GM12878 (cell line): ENCODE measurements at regions not wholly inside any gene's neighbourhood (a gene's known extent, or its start where the extent isn't known, plus 50 kb on each side); places are given as distances from the start of the nearest gene placed in this dataset.

Experiments
- ATAC-seq: fragments of 200-7000 bp; cut with Tn5 transposase; 3 replicates; pipeline ENCODE4 v1.9.1; 2020; ENCODE audit warnings: mild to moderate bottlenecking, moderate library complexity
- BruUV-seq: library from RNA; stranded (reverse); fragments of 400-500 nt; replicated peaks from 2 replicates; lab custom pipeline; 2021; lab: Mats Ljungman, UMichigan
- CTCF ChIA-PET: fragments of 300-600 bp; sonication (Branson Sonifier 250); formaldehyde crosslinking; extraction: SDS; loops from one replicate; lab custom pipeline; 2021; ENCODE audit warnings: inconsistent platforms; lab: Yijun Ruan, JAX
- POLR2A ChIA-PET: fragments of 350-600 bp; formaldehyde crosslinking; extraction: SDS; loops from one replicate; lab custom pipeline; 2021; ENCODE audit warnings: inconsistent platforms; lab: Charles Lee
- RAD21 ChIA-PET: fragments of 300-600 bp; sonication (Branson Sonifier 250); formaldehyde crosslinking; loops from one replicate; lab custom pipeline; 2023; ENCODE audit warnings: antibody characterized with exemption; ENCODE audit not compliant: unreplicated experiment; lab: Charles Lee
- SMC1A ChIA-PET: fragments of 300-600 bp; sonication (Branson Sonifier 250); formaldehyde crosslinking; loops from one replicate; lab custom pipeline; 2023; ENCODE audit not compliant: unreplicated experiment, uncharacterized antibody; lab: Charles Lee
- DNase-seq: peaks from one replicate; pipeline ENCODE4 v3.0.0-alpha.2; 2011; ENCODE audit warnings: low read depth, low spot score
- FAIRE-seq: peaks from 3 replicates; lab custom pipeline; 2011; peaks lifted over from hg19 to GRCh38; lab: Jason Lieb, UNC
- H2AFZ ChIP-seq: 2 replicates; pipeline ENCODE4 v1.6.0; 2011; ENCODE audit warnings: low read depth, low read length, control low read depth; ENCODE audit not compliant: control insufficient read depth
- H3K27ac ChIP-seq: 2 replicates; pipeline ENCODE4 v1.5.1; 2011; ENCODE audit warnings: control low read depth; ENCODE audit not compliant: control insufficient read depth, insufficient read depth
- H3K27me3 ChIP-seq, 2 experiments: replicated peaks in 1 of 2; 2 replicates each; pipeline versions ENCODE4 v1.6.0 to v1.6.1; 2011; ENCODE audit warnings: low read length in 1 of 2; ENCODE audit not compliant: control insufficient read depth in 2 of 2, insufficient read depth in 2 of 2
- H3K36me3 ChIP-seq, 2 experiments: 2 replicates each; pipeline ENCODE4 v1.5.1; 2011; ENCODE audit warnings: low read length in 1 of 2; ENCODE audit not compliant: control insufficient read depth in 2 of 2, insufficient read depth in 2 of 2
- H3K4me1 ChIP-seq: 2 replicates; pipeline ENCODE4 v1.6.1; 2011; ENCODE audit warnings: mild to moderate bottlenecking, low read length, moderate library complexity, mixed read lengths; ENCODE audit not compliant: control insufficient read depth, insufficient read depth
- H3K4me2 ChIP-seq: 2 replicates; pipeline ENCODE4 v1.6.0; 2011; ENCODE audit warnings: control low read depth; ENCODE audit not compliant: control insufficient read depth, insufficient read depth
- H3K4me3 ChIP-seq: fragments of 200-600 bp; sonication (generic); 2 replicates; pipeline ENCODE4 v1.5.1; 2016
- H3K79me2 ChIP-seq: 2 replicates; pipeline ENCODE4 v1.6.0; 2011; ENCODE audit warnings: low read length; ENCODE audit not compliant: control insufficient read depth, insufficient read depth
- H3K9ac ChIP-seq: 2 replicates; pipeline ENCODE4 v1.8.0; 2011; ENCODE audit warnings: low read length, control low read depth, mixed read lengths; ENCODE audit not compliant: control insufficient read depth, insufficient read depth
- H3K9me3 ChIP-seq: replicated peaks from 3 replicates; pipeline ENCODE4 v1.5.1; 2011; ENCODE audit warnings: mild to moderate bottlenecking, low read length; ENCODE audit not compliant: control insufficient read depth, insufficient read depth
- H4K20me1 ChIP-seq: 2 replicates; pipeline ENCODE4 v1.6.0; 2011; ENCODE audit not compliant: control insufficient read depth, insufficient read depth
- CTCF ChIP-seq, 3 experiments: IDR thresholded peaks in 2 of 3; conservative IDR thresholded peaks in 1 of 3; 2 replicates each; pipeline ENCODE4 v1.5.1; 2011; ENCODE audit warnings: low read depth in 3 of 3, low read length in 3 of 3, mild to moderate bottlenecking in 3 of 3, control low read depth in 2 of 3, moderate library complexity in 2 of 3, inconsistent platforms in 1 of 3, mixed read lengths in 1 of 3; ENCODE audit not compliant: control insufficient read depth in 2 of 3, insufficient read depth in 1 of 3; ENCODE audit errors: extremely low read depth in 1 of 3
- PAX8 ChIP-seq: fragments of 450-650 bp; IDR thresholded peaks from 2 replicates; pipeline ENCODE4 v1.6.1; 2017; ENCODE audit warnings: mild to moderate bottlenecking, moderate library complexity
- POLR2A ChIP-seq: IDR thresholded peaks from 2 replicates; pipeline ENCODE4 v1.6.1; 2011; ENCODE audit warnings: low read depth, mild to moderate bottlenecking, low read length
- RAD21 ChIP-seq: IDR thresholded peaks from 2 replicates; pipeline ENCODE4 v1.6.1; 2011; ENCODE audit warnings: mild to moderate bottlenecking, low read depth, low read length, moderate library complexity; ENCODE audit not compliant: insufficient read depth
- SKIL ChIP-seq: fragments of 450-650 bp; IDR thresholded peaks from 2 replicates; pipeline ENCODE4 v1.6.1; 2017; ENCODE audit warnings: mild to moderate bottlenecking, low read depth, inconsistent platforms; ENCODE audit not compliant: poor library complexity, severe bottlenecking
- TBL1XR1 ChIP-seq: IDR thresholded peaks from 2 replicates; pipeline ENCODE4 v1.6.1; 2012; ENCODE audit warnings: low read depth, low read length, improper control_type of control experiment
- ZBTB33 ChIP-seq: fragments of 450-650 bp; IDR thresholded peaks from 2 replicates; pipeline ENCODE4 v1.6.1; 2017; ENCODE audit warnings: mild to moderate bottlenecking
- WGBS: methylation state at CpG from one replicate; pipeline ENCODE4 v1.1.6; 2016; ENCODE audit warnings: low lambda C conversion rate; ENCODE audit not compliant: insufficient replicate concordance, insufficient coverage; ENCODE audit errors: missing lambda C conversion rate; 5-methylcytosine and 5-hydroxymethylcytosine counted together
- in situ Hi-C: fragments of 300-500 bp; cut with MboI; formaldehyde crosslinking; loops from 9 replicates; pipeline ENCODE4 v1.14.3; 2018; ENCODE audit warnings: mixed read lengths
- intact Hi-C: fragments of 100-400 bp; cut with micrococcal nuclease; formaldehyde crosslinking; loops from one replicate; pipeline ENCODE4 v1.14.2; 2022; ENCODE audit not compliant: unreplicated experiment

- BruUV-seq: no TSS peak
- CTCF ChIA-PET: no interaction called here
Measured at GRCh38 chr3:144045766-144046165, 74.1 kb downstream of the DIPK2A start.

More at GRCh38 chr3:144045766-144046165, 74.1 kb downstream of the DIPK2A start:
- POLR2A ChIA-PET: no interaction called here
- no peaks in the 10 kb centered on the region for H3K4me1 ChIP-seq
- no peaks in the 10 kb centered on the region for H3K9me3 ChIP-seq
- ATAC-seq (no peak), FAIRE-seq (peak; percentile 35), DNase-seq (no peak)
- no peaks in the 10 kb centered on the region for H3K79me2 ChIP-seq
- no peaks in the 10 kb centered on the region for H3K36me3 ChIP-seq
- no peak overlapping the region for H3K4me2 ChIP-seq
- RAD21 ChIA-PET: no interaction called here
- H2AFZ ChIP-seq: no peak overlapping the region
- no peaks in the 10 kb centered on the region for H3K27me3 ChIP-seq
- no peak overlapping the region for H3K9ac ChIP-seq
- 62% methylated on average over 1 of the region's 1 CpG for WGBS
- no peaks in the 10 kb centered on the region for H4K20me1 ChIP-seq
- H3K4me3 ChIP-seq: no peak overlapping the region
- no peak for TF ChIP-seq ZBTB33
- TF ChIP-seq SKIL: no peak
- TF ChIP-seq TBL1XR1: no peak
- no peak for TF ChIP-seq PAX8
- TF ChIP-seq POLR2A: no peak
- no peak for TF ChIP-seq CTCF (IDR thresholded peaks at IDR 0.05 in 2 of 3, conservative IDR thresholded peaks at IDR 0.05 in 1 of 3; ENCODE audit: control insufficient read depth in 2 of 3, extremely low read depth in 1 of 3, insufficient read depth in 1 of 3, low read depth in 3 of 3, low read length in 3 of 3)
- no peak for TF ChIP-seq RAD21
- in situ Hi-C loops (no loop called here), intact Hi-C loops (no loop called here)
- H3K27ac ChIP-seq: no peak overlapping the region
- SMC1A ChIA-PET: no interaction called here
